Left lung (tissue), 4 donors: ENCODE measurements at regions not wholly inside any gene's neighbourhood (a gene's known extent, or its start where the extent isn't known, plus 50 kb on each side); places are given as distances from the start of the nearest gene placed in this dataset.

Experiments
- ATAC-seq: fragments of 200-7000 bp; cut with Tn5 transposase; one replicate; pipeline ENCODE4 v1.9.1; 2020; ENCODE audit warnings: moderate library complexity
- DNase-seq, 4 donors: peaks; one replicate each; pipeline ENCODE4 v3.0.0-alpha.2; 2013 to 2020
- H3K27ac ChIP-seq, 2 donors: fragments of 200-600 bp; sonication (generic) in 1 of 2; one replicate each; pipeline versions ENCODE4 v1.5.0 to v1.8.0; 2020 to 2021
- H3K27me3 ChIP-seq, 2 donors: fragments of 200-600 bp; sonication (generic) in 1 of 2; one replicate each; pipeline versions ENCODE4 v1.5.0 to v1.8.0; 2020 to 2021
- H3K36me3 ChIP-seq, 2 donors: fragments of 200-600 bp; sonication (generic) in 1 of 2; one replicate each; pipeline versions ENCODE4 v1.5.0 to v1.8.0; 2020 to 2021
- H3K4me1 ChIP-seq, 2 donors: fragments of 200-600 bp; one replicate each; pipeline ENCODE4 v1.8.0; 2021
- H3K4me3 ChIP-seq, 2 donors: fragments of 200-600 bp; sonication (generic) in 1 of 2; one replicate each; pipeline versions ENCODE4 v1.5.0 to v1.8.0; 2020 to 2021; ENCODE audit warnings: mild to moderate bottlenecking in 1 of 2
- H3K9me3 ChIP-seq, 2 donors: fragments of 200-600 bp; sonication (generic) in 1 of 2; one replicate each; pipeline versions ENCODE4 v1.5.0 to v1.8.0; 2020 to 2021
- intact Hi-C, 2 donors: fragments of 100-400 bp; cut with DNase I; formaldehyde crosslinking; loops; one replicate each; pipeline versions ENCODE4 v1.11.2 to v1.14.2; 2022
- TF ChIP-seq, protein P1 (sequence below), 2 donors: fragments of 200-600 bp; sonication (generic) in 1 of 2; IDR thresholded peaks; one replicate each; pipeline versions ENCODE4 v1.5.0 to v1.8.0; 2021; ENCODE audit warnings: antibody characterized with exemption in 2 of 2
- donor health status: DM: no; HTN: yes; CAD: no.
- donor health status: DM: no; HTN: no; CAD: no.

- intact Hi-C loops: no loop called here
- H3K27me3 ChIP-seq: peaks cover 0 to 48% of the 10 kb centered on the region in 2 donors
- no peaks in the 10 kb centered on the region for H3K36me3 ChIP-seq
- no peaks in the 10 kb centered on the region for H3K4me1 ChIP-seq
- H3K27ac ChIP-seq: no peak overlapping the region
- no peak for ATAC-seq
- H3K4me3 ChIP-seq: no peak overlapping the region
- TF ChIP-seq, protein P1, sequence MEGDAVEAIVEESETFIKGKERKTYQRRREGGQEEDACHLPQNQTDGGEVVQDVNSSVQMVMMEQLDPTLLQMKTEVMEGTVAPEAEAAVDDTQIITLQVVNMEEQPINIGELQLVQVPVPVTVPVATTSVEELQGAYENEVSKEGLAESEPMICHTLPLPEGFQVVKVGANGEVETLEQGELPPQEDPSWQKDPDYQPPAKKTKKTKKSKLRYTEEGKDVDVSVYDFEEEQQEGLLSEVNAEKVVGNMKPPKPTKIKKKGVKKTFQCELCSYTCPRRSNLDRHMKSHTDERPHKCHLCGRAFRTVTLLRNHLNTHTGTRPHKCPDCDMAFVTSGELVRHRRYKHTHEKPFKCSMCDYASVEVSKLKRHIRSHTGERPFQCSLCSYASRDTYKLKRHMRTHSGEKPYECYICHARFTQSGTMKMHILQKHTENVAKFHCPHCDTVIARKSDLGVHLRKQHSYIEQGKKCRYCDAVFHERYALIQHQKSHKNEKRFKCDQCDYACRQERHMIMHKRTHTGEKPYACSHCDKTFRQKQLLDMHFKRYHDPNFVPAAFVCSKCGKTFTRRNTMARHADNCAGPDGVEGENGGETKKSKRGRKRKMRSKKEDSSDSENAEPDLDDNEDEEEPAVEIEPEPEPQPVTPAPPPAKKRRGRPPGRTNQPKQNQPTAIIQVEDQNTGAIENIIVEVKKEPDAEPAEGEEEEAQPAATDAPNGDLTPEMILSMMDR (IDR thresholded peaks at IDR 0.05): no peak
- H3K9me3 ChIP-seq: no peaks in the 10 kb centered on the region
- DNase-seq: no peak
Observed at GRCh38 chr12:113742801-113743200, 223.3 kb downstream of the RBM19 start.

DNA sequence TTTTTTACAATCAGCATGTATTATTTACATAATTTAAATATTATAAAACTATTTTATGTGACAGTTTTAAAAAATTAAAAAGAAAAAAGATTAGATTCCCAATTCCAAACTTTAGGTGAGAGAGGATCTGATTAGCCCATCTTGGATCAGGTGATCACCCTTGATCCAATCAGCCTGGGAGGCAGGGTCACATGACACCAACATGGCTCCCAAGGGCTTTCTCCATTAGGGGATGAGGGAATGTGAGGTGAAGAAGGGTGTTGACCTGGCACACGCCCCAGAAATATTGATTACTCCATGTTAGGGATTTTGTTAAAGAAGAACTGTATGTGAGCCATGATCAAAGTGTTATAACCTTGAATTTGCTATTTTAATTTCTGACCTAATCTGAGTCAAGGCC is 225.4 kb downstream of the RBM19 start:
- Histone ChIP-seq H3K36me3 (no peaks in the 10 kb centered on the region), H3K27ac (no peak overlapping the region), H3K4me3 (no peak overlapping the region), H3K4me1 (no peaks in the 10 kb centered on the region), H3K9me3 (no peaks in the 10 kb centered on the region), H3K27me3 (peaks cover 0 to 29% of the 10 kb centered on the region in 2 donors)
- DNase-seq: no peak
- no peak for ATAC-seq
- intact Hi-C loops: no loop called here
- TF ChIP-seq, protein P1 (IDR thresholded peaks at IDR 0.05): no peak

DNA sequence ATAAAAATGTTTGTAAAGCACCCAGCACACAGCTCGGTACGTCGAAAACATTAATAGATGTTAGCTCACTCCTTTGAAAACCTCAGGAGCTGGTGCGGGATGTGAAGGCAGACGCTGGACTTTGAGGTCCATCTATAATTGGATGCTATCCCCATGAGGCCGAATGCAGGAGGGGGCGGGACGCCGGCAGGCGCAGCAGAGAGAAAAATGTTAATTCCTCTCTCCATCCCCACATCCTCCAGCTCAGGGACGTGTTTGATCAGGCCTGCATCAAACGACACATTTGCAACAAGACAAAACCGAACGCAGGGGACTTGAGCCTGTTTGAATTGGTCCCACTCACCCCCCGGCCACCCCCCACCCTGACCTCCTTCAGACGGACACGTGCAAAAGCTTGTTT is 231.0 kb downstream of the RBM19 start:
- no peaks in the 10 kb centered on the region for H3K36me3 ChIP-seq
- DNase-seq: no peak
- ATAC-seq: no peak
- no peaks in the 10 kb centered on the region for H3K4me1 ChIP-seq
- no peak overlapping the region for H3K27ac ChIP-seq
- H3K27me3 ChIP-seq: peaks cover 0 to 33% of the 10 kb centered on the region in 2 donors
- H3K9me3 ChIP-seq: no peaks in the 10 kb centered on the region
- no peak overlapping the region for H3K4me3 ChIP-seq
- TF ChIP-seq, protein P1 (IDR thresholded peaks at IDR 0.05): no peak
- intact Hi-C loops: no loop called here

DNA sequence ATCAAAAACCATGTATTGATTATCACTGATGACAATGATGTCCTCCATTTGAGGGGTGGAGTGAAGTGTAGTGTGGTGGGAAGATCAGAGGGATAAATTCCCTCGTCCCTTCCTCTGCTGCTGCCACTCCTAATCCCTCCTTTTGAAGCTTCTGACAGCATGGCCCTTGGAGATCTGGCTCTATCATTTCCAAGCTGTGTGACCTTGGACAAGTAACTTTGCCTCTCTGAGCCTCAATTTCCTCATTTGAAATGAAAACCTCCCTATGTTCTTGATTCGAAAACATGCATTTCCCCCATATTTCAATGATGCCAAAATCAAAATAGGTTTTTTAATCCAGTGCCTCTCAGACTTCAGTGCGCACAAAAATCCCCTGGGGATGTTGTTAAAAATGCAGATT is 231.6 kb downstream of the RBM19 start:
- Histone ChIP-seq H3K4me1 (no peaks in the 10 kb centered on the region), H3K9me3 (no peaks in the 10 kb centered on the region), H3K27ac (no peak overlapping the region), H3K27me3 (peaks cover 0 to 37% of the 10 kb centered on the region in 2 donors), H3K4me3 (no peak overlapping the region), H3K36me3 (no peaks in the 10 kb centered on the region)
- TF ChIP-seq, protein P1 (IDR thresholded peaks at IDR 0.05): no peak
- intact Hi-C loops: no loop called here
- DNase-seq (no peak), ATAC-seq (no peak)

GRCh38 chr12:113732916-113733315 is 233.2 kb downstream of the RBM19 start:
- Histone ChIP-seq H3K36me3 (no peaks in the 10 kb centered on the region), H3K27ac (no peak overlapping the region), H3K27me3 (peaks cover 0 to 52% of the 10 kb centered on the region in 2 donors), H3K9me3 (no peaks in the 10 kb centered on the region), H3K4me1 (no peaks in the 10 kb centered on the region), H3K4me3 (no peak overlapping the region)
- TF ChIP-seq, protein P1 (IDR thresholded peaks at IDR 0.05): no peak
- DNase-seq (no peak), ATAC-seq (no peak)
- intact Hi-C loops: no loop called here
